ENCODE measurements at regions not wholly inside any gene's neighbourhood (a gene's known extent, or its start where the extent isn't known, plus 50 kb on each side); places are given as distances from the start of the nearest gene placed in this dataset.

GRCh38 chr22:48596111-48596850 lies 1231.4 kb downstream of the BRD1 start:
- Histone ChIP-seq H3K9me2 (replicated peaks; ENCODE audit: low read depth, low read length) (no peaks in the 10 kb centered on the region), H3K79me2 (ENCODE audit: insufficient read depth, low read length) (no peaks in the 10 kb centered on the region), H4K20me1 (ENCODE audit: insufficient read depth, low read length, poor library complexity, severe bottlenecking) (no peaks in the 10 kb centered on the region), H3F3A (ENCODE audit: low read depth) (no peaks in the 10 kb centered on the region), H3K4me2 (ENCODE audit: low read depth, low read length, poor library complexity, severe bottlenecking) (no peak overlapping the region), H3K9ac (ENCODE audit: low read depth, low read length, poor library complexity, severe bottlenecking) (no peak overlapping the region), H3K4me1 (ENCODE audit: insufficient read depth, low read length, poor library complexity, severe bottlenecking) (no peaks in the 10 kb centered on the region), H3K9me3 (ENCODE audit: insufficient read depth, low read depth, low read length) (peaks cover 10% of the 10 kb centered on the region; the same call in 1 of the 2 replicates), H2AFZ (ENCODE audit: low read length) (no peak overlapping the region), H3K36me3 (ENCODE audit: insufficient read depth, low read length) (no peaks in the 10 kb centered on the region), H3K27me3 (ENCODE audit: insufficient read depth, low read length, poor library complexity, severe bottlenecking) (no peaks in the 10 kb centered on the region), H3K4me3 (ENCODE audit: low read length, poor library complexity, severe bottlenecking) (no peak overlapping the region)
- TF ChIP-seq EZH2phosphoT487 (IDR thresholded peaks at IDR 0.05; ENCODE audit: borderline replicate concordance) (no peak), CTCF (conservative IDR thresholded peaks at IDR 0.05; ENCODE audit: low read length) (no peak)

DNA sequence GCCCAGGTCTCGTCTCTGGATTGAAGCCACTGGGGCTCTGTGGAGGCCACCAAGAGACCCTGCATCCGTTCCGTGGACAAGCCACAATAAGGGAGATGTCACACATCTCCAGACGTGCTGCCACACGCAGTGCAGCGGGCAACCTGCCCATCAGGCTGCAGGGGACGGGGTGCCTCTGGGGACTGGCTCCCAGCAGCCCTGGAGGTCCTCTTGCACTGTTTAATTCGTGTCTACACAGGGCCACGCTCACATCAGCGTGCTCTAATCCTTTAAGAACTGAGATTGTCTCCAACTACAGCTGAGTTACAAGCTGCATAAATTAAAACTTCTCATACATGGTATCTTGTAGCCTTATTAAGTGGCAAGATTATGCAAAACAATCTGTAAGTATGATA lies 1232.2 kb downstream of the BRD1 start:
- H3K4me2 ChIP-seq (ENCODE audit: low read depth, low read length, poor library complexity, severe bottlenecking) = no peak overlapping the region

DNA sequence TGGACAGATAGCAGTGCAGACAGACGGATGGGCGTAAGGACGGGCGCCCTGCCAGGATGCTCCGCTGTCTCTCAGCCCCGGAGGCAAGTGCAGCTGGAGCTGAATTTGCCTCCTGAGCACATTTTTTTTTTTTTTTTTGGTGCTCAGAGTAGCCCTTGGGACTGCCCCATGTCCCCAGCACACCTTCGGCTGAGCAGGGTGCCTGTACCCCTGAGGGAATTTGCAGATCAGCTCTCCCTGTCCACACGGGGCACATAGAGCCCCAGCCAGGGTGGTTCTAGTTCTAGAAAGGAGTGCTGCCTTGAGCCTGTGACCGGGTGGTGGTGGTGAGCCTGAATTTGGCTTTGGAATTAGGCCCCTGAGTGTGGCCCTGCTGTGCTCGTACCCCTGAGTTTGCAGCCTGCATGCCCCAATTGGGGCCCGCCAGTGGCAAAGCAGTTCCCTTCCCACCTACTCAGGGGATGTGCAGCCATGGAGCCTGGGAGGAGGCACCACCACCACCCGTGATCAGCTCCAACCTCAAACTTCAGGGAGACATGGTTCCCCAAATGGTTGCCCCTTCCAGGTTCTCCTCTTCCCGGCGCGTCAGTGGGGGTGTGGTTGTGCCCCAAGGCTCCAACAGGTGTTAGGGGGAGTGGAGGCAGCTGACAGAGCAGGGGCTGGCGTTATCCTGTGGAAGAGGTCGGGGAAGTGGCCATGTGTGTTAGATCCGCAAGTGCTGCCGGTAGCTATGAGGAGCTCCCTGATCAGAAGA lies 1232.7 kb downstream of the BRD1 start:
- H3K79me2 ChIP-seq (ENCODE audit: insufficient read depth, low read length) = no peaks in the 10 kb centered on the region
- peaks cover 10% of the 10 kb centered on the region; the same call in 1 of the 2 replicates for H3K9me3 ChIP-seq (ENCODE audit: insufficient read depth, low read depth, low read length)
- no peaks in the 10 kb centered on the region for H3K9me2 ChIP-seq (replicated peaks; ENCODE audit: low read depth, low read length)
- no peak overlapping the region for H3K9ac ChIP-seq (ENCODE audit: low read depth, low read length, poor library complexity, severe bottlenecking)
- no peak overlapping the region for H2AFZ ChIP-seq (ENCODE audit: low read length)
- no peaks in the 10 kb centered on the region for H3F3A ChIP-seq (ENCODE audit: low read depth)
- no peak for TF ChIP-seq CTCF (conservative IDR thresholded peaks at IDR 0.05; ENCODE audit: low read length)
- no peak for TF ChIP-seq EZH2phosphoT487 (IDR thresholded peaks at IDR 0.05; ENCODE audit: borderline replicate concordance)
- H3K4me2 ChIP-seq (ENCODE audit: low read depth, low read length, poor library complexity, severe bottlenecking) = no peak overlapping the region
- H3K27me3 ChIP-seq (ENCODE audit: insufficient read depth, low read length, poor library complexity, severe bottlenecking) = no peaks in the 10 kb centered on the region
- H3K36me3 ChIP-seq (ENCODE audit: insufficient read depth, low read length) = no peaks in the 10 kb centered on the region
- H3K4me3 ChIP-seq (ENCODE audit: low read length, poor library complexity, severe bottlenecking) = no peak overlapping the region
- no peaks in the 10 kb centered on the region for H4K20me1 ChIP-seq (ENCODE audit: insufficient read depth, low read length, poor library complexity, severe bottlenecking)
- no peaks in the 10 kb centered on the region for H3K4me1 ChIP-seq (ENCODE audit: insufficient read depth, low read length, poor library complexity, severe bottlenecking)

More for the DNA sequence above, 1232.2 kb downstream of the BRD1 start:
- Histone ChIP-seq H3F3A (ENCODE audit: low read depth) (no peaks in the 10 kb centered on the region), H3K9me3 (ENCODE audit: insufficient read depth, low read depth, low read length) (peaks cover 10% of the 10 kb centered on the region; the same call in 1 of the 2 replicates), H3K27me3 (ENCODE audit: insufficient read depth, low read length, poor library complexity, severe bottlenecking) (no peaks in the 10 kb centered on the region), H3K4me1 (ENCODE audit: insufficient read depth, low read length, poor library complexity, severe bottlenecking) (no peaks in the 10 kb centered on the region), H3K79me2 (ENCODE audit: insufficient read depth, low read length) (no peaks in the 10 kb centered on the region), H4K20me1 (ENCODE audit: insufficient read depth, low read length, poor library complexity, severe bottlenecking) (no peaks in the 10 kb centered on the region), H3K36me3 (ENCODE audit: insufficient read depth, low read length) (no peaks in the 10 kb centered on the region), H3K4me3 (ENCODE audit: low read length, poor library complexity, severe bottlenecking) (no peak overlapping the region), H3K9ac (ENCODE audit: low read depth, low read length, poor library complexity, severe bottlenecking) (no peak overlapping the region), H2AFZ (ENCODE audit: low read length) (no peak overlapping the region), H3K9me2 (replicated peaks; ENCODE audit: low read depth, low read length) (no peaks in the 10 kb centered on the region)
- TF ChIP-seq EZH2phosphoT487 (IDR thresholded peaks at IDR 0.05; ENCODE audit: borderline replicate concordance) = no peak
- TF ChIP-seq CTCF (conservative IDR thresholded peaks at IDR 0.05; ENCODE audit: low read length) = no peak
